Hindlimb muscle (tissue), 1 donor: ENCODE measurements at regions not wholly inside any gene's neighbourhood (a gene's known extent, or its start where the extent isn't known, plus 50 kb on each side); places are given as distances from the start of the nearest gene placed in this dataset.
"Not testable (repeated sequence)": the region's sequence is repeated elsewhere in the genome, so short reads cannot be mapped to it uniquely, and the experiment has no call there.

Experiments
- DNase-seq: peaks from one replicate; pipeline ENCODE4 v3.0.0-alpha.2; 2013

- DNase-seq, result no peak
Observed at GRCh38 chr3:181604267-181604666, 107.5 kb upstream of the SOX2 start.

DNA sequence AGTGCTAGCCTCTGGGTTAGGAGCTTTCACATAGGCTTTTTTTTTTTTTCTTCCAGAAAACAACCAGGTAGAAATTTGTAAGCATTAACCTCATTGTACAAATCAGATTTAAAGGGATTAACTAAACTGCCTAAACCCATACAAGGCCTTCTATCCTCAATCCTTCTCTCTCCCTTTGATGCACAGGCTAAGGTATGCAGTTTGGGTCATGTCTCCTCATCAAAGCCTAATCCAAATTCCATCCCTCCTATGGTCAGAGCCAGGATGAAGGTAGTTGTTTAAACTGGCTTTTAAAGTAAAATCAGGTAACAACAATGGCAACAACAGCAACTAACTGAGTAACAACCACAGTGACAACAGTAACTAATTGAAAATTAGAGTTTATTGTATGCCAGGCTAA is 115.6 kb upstream of the SOX2 start:
- DNase-seq, result no peak

- DNase-seq, result not testable (repeated sequence)
Observed at GRCh38 chr3:181590939-181591338, 120.8 kb upstream of the SOX2 start.

DNA sequence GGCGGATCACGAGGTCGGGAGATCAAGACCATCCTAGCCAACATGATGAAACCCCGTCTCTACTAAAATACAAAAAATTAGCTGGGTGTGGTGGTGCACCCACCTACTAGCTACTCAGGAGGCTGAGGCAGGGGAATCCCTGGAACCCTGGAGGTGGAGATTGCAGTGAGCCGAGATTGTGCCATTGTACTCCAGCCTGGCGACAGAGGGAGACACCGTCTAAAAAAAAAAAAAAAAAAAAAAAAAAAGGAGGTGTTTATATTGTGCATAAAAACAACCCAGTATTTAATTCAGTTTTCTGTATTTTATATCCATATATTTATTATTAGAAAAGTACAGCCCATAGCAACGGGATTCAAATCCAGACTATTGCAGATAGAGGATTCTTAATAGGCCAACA is 129.1 kb upstream of the SOX2 start:
- no peak for DNase-seq

- DNase-seq, result no peak
Observed at GRCh38 chr3:181581656-181582055, 130.1 kb upstream of the SOX2 start.

- DNase-seq, result no peak
Observed at GRCh38 chr3:181578743-181579142, 133.0 kb upstream of the SOX2 start.

- no peak for DNase-seq
Observed at GRCh38 chr3:181572432-181572831, 139.3 kb upstream of the SOX2 start.

DNA sequence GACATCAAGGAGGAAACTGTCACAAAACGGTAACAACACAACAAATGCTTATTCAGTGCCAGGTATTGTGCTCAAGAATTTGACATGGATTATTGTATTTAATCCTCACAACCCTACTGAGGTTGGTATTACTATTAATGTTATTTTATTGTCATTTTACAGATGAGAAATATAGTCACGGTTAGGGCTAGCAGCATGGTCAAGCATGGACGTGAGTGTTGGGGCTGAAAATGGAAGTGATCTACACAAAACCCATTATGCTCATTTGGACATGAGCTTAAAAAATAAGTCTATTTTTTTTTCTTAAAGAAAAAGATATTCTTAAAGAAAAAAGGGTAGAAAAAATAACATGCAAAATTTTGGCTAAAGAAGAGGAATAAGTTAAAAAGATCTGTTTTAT is 141.3 kb upstream of the SOX2 start:
- DNase-seq, result no peak

DNA sequence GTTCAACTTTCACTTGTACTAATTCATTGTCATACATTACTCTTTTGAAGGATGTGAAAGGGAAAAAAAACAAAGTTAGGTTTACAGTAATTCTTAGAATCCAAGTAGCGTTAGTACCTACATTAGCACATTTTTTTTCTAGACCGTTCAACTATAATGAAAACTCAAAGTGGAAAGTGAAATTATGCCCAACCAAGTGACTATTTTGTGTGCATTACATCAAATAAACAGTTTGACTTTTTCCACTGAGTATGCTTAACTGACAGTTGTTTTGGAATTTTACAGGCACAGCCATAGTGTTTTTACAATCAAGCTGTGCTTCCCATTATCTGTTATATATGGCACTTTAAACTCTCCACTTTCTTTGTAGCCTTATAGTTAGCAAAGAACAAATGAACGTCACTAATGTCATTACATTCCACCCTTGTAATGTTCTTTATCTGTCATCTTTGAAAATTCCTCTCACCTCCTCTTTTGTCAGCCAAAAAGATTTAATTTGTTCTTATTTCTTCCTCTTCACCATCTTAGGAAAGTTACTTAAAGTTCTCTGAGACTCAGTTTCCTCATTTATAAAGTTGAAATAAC is 142.3 kb upstream of the SOX2 start:
- DNase-seq, result no peak

- no peak for DNase-seq
Observed at GRCh38 chr3:181568693-181569092, 143.0 kb upstream of the SOX2 start.

- no peak for DNase-seq
Observed at GRCh38 chr3:181568248-181568647, 143.5 kb upstream of the SOX2 start.

DNA sequence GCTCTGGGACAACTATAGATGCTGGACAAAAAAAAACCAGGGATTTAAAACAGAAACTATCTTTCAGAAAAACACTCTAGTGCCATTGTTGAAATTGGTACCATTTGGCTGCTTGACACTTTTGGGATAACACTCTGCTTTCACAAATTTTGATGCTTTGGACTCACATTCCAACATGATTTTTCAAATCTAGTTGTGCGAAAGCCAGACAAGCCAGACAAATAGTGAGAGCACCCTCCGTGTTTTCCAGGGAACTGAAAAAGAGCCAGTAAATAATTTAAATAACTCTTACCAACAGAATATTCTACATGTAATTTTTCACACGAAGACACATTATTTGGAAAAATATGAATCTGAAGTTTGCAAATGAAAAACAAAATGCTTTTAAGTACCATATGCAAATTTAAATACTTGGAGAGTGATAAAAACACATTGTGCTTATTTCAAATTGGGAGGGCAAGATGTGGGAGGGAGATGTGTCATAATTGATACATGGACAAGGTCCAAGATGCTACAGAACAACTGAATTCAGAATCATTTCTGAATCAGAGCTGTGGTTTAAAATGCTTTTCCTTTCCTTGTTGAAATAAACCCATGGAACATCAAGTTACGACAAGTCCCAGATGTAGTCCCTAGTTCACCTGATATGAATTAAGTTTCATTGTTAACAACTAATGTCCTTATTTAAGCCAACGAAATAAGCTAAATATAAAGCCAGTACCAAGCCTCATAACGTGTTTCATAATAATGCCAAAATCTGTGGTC is 144.2 kb upstream of the SOX2 start:
- DNase-seq, result no peak

DNA sequence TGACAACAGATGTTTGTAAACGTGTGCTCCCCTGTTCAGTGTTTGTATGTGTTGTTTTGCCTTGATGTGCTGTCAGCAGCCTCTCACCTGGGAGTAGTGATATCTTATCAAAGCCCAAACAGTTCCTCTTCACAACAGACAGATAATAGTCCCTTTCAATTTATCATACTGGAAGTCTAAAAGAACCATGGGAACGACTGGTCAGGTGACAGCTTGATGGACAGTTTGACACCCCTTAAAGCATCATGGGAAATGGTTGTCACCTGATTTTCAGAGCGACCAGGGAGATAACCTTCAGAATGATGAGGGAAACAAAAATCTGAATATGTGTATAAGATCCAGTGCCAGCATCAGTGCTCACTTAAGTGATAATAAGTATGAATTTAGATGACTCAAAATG is 146.3 kb upstream of the SOX2 start:
- no peak for DNase-seq

DNA sequence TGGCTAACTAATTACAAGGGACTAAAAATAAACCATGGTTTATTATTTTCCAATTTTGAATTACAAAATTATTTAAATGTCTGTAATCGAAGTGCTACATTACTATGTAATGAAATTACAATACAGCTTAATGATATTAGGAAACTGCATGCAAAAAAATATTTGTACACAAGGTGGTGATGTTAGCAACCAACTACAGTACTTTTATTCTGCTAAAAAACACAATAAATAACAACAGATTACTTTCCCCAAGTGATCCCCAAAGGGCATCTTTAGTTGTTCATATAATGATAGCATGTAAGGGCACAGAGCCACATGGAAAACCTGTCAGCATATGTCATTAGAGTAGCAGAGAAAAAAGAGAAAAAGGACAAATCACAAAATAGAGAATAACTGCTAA is 147.5 kb upstream of the SOX2 start:
- DNase-seq, result no peak

DNA sequence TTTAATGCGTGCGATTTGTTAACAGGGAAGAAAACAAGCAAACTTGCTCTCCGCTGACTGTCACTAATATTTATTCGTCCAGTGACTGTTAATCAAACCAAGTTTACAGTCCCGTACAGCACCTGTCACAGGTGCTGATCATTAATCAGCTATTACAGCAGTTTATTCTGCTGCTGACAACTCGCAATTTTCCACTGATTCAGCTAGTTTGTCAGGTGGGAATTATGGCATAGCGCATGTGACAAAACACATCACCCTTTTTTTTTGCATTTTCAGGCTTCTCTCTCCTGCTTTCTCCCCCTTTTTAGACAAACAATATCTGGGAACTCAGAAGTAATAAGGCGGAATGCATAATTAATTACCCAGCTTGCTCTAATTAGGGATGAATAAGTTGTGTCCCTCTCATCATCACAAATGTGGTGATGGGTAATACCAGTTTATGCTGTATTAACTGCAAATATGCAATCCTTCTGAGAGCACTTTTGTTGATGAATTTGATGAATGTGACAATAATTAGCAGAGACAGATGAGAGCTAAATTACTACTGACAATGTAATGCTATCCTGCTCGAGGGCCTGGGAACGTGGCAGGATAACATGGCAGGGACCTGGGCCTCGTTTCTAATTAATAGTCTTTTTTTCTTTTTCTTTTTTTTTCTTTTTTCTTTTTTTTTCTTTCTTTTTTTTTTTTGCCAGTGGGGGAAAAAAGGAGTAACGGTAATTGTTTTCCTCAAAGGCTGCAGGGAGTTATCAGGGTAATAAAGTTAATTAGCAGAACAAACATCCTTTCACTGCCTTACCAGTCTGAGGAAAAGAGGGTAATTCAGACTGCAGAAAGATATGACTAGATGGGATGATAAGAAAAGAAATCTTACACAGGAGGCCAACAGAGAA is 150.3 kb upstream of the SOX2 start:
- no peak for DNase-seq

GRCh38 chr3:181558870-181559269 is 152.9 kb upstream of the SOX2 start:
- no peak for DNase-seq

- DNase-seq, result peak; percentile 7
Observed at GRCh38 chr3:181555681-181556080, 156.0 kb upstream of the SOX2 start.

GRCh38 chr3:181554233-181554765 is 157.4 kb upstream of the SOX2 start:
- no peak for DNase-seq

- no peak for DNase-seq
Observed at GRCh38 chr3:181549266-181549665, 162.5 kb upstream of the SOX2 start.

GRCh38 chr3:181541414-181541813 is 170.3 kb upstream of the SOX2 start:
- DNase-seq, result no peak

DNA sequence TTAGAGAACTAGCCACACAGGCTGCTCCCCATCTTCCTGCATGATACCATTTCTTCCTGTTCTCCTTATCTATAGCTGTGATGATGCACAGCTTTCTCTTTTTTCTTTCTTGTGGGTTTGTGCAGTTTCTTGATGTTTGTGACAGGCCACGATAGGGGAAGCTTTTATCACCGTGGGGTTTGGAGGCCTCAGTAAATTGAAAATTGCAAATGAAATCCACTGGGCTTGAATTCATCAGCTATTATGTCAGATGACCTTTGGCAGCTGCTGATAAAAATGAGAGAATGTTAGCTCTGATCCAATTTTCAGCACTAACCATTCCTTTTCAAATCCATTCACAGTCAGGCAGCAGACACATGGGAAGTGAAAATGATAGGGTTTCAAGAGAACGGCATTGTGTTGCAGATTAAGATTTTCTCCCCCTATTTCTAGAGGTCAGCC is 176.9 kb upstream of the SOX2 start:
- DNase-seq, result no peak

GRCh38 chr3:181533811-181534210 is 177.9 kb upstream of the SOX2 start:
- DNase-seq, result no peak

DNA sequence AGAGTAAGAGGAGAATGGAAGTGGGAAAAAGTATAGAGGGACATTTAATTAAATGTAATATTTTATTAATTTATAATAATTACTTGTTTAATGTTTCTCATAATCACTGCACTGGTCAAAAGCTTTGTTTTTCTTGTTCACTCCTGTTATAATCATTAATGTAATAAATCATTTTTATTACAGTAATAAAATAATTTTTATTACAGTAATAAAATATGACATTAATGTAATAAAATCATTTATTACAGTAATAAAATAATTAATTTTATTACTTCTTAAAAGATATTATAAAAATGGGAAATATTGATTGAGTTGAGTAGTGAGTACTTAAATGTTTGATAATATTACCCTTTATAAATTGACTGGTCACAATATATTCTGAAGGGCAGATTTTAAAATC is 181.1 kb upstream of the SOX2 start:
- DNase-seq, result no peak
